ENCODE measurements at regions not wholly inside any gene's neighbourhood (a gene's known extent, or its start where the extent isn't known, plus 50 kb on each side); places are given as distances from the start of the nearest gene placed in this dataset.

- TF ChIP-seq CTCF (IDR thresholded peaks at IDR 0.05; ENCODE audit: low read depth, low read length, missing control alignments): no peak
- H3K4me3 ChIP-seq (ENCODE audit: low read depth, low read length): no peak overlapping the region
- no peaks in the 10 kb centered on the region for H3K36me3 ChIP-seq (replicated peaks)
- in situ Hi-C loops (cut with HindIII; ENCODE audit: low pct_ligation_motif_present, low sequenced_read_pairs): no loop called here
- H3K27me3 ChIP-seq (replicated peaks): no peaks in the 10 kb centered on the region
- DNase-seq: no peak
- no peak overlapping the region for H3K27ac ChIP-seq
Observed at GRCh38 chr1:87450136-87450535, 121.5 kb downstream of the LMO4 start.

- in situ Hi-C loops (cut with HindIII; ENCODE audit: low pct_ligation_motif_present, low sequenced_read_pairs): no loop called here
- no peaks in the 10 kb centered on the region for H3K36me3 ChIP-seq (replicated peaks)
- no peaks in the 10 kb centered on the region for H3K27me3 ChIP-seq (replicated peaks)
- DNase-seq: no peak
- H3K27ac ChIP-seq: no peak overlapping the region
- TF ChIP-seq CTCF (IDR thresholded peaks at IDR 0.05; ENCODE audit: low read depth, low read length, missing control alignments): no peak
- H3K4me3 ChIP-seq (ENCODE audit: low read depth, low read length): no peak overlapping the region
Observed at GRCh38 chr1:87450615-87451209, 122.0 kb downstream of the LMO4 start.

- Histone ChIP-seq H3K27ac (no peak overlapping the region), H3K36me3 (replicated peaks) (no peaks in the 10 kb centered on the region), H3K27me3 (replicated peaks) (no peaks in the 10 kb centered on the region), H3K4me3 (ENCODE audit: low read depth, low read length) (no peak overlapping the region)
- in situ Hi-C loops (cut with HindIII; ENCODE audit: low pct_ligation_motif_present, low sequenced_read_pairs): no loop called here
- TF ChIP-seq CTCF (IDR thresholded peaks at IDR 0.05; ENCODE audit: low read depth, low read length, missing control alignments): no peak
- peak; percentile 2 for DNase-seq
Observed at GRCh38 chr1:87451229-87451920, 122.7 kb downstream of the LMO4 start.

GRCh38 chr1:87452648-87453047 lies 124.0 kb downstream of the LMO4 start:
- in situ Hi-C loops (cut with HindIII; ENCODE audit: low pct_ligation_motif_present, low sequenced_read_pairs): no loop called here
- no peak overlapping the region for H3K4me3 ChIP-seq (ENCODE audit: low read depth, low read length)
- DNase-seq: no peak

GRCh38 chr1:87457408-87457807 lies 128.7 kb downstream of the LMO4 start:
- no peaks in the 10 kb centered on the region for H3K27me3 ChIP-seq (replicated peaks)
- H3K36me3 ChIP-seq (replicated peaks): no peaks in the 10 kb centered on the region
- DNase-seq: no peak
- no peak overlapping the region for H3K27ac ChIP-seq
- in situ Hi-C loops (cut with HindIII; ENCODE audit: low pct_ligation_motif_present, low sequenced_read_pairs): no loop called here
- no peak overlapping the region for H3K4me3 ChIP-seq (ENCODE audit: low read depth, low read length)
- no peak for TF ChIP-seq CTCF (IDR thresholded peaks at IDR 0.05; ENCODE audit: low read depth, low read length, missing control alignments)

More at GRCh38 chr1:87452648-87453047, 124.0 kb downstream of the LMO4 start:
- no peak for TF ChIP-seq CTCF (IDR thresholded peaks at IDR 0.05; ENCODE audit: low read depth, low read length, missing control alignments)
- no peaks in the 10 kb centered on the region for H3K36me3 ChIP-seq (replicated peaks)
- no peak overlapping the region for H3K27ac ChIP-seq
- H3K27me3 ChIP-seq (replicated peaks): no peaks in the 10 kb centered on the region

Measured in brain microvascular endothelial cell (primary cell).